ENCODE measurements at regions not wholly inside any gene's neighbourhood (a gene's known extent, or its start where the extent isn't known, plus 50 kb on each side); places are given as distances from the start of the nearest gene placed in this dataset.

GRCh38 chr13:80052286-80052685 is 288.6 kb downstream of the SPRY2 start:
- no peak overlapping the region for H3K27ac ChIP-seq (ENCODE audit: low read depth in 1 of 2, low read length in 2 of 2)
- intact Hi-C loops (cut with DNase I, micrococcal nuclease) = no loop called here
- Mint-ChIP-seq H3K4me3 (no peak overlapping the region), H3K27ac (no peak overlapping the region), H3K4me1 (ENCODE audit: low read depth) (peaks cover 8% of the 10 kb centered on the region), H3K36me3 (ENCODE audit: low read depth) (no peaks in the 10 kb centered on the region), H3K27me3 (no peaks in the 10 kb centered on the region), H3K9me3 (no peaks in the 10 kb centered on the region)
- ChIA-PET CTCF (no interaction called here), POLR2A (no interaction called here)
- no peaks in the 10 kb centered on the region for H3K27me3 ChIP-seq (ENCODE audit: control insufficient read depth in 1 of 2, insufficient read depth in 2 of 2, low read length in 2 of 2)
- H3K4me3 ChIP-seq (ENCODE audit: low read length) = no peak overlapping the region
- no peaks in the 10 kb centered on the region for H3K4me1 ChIP-seq (ENCODE audit: insufficient read depth, low read length)
- DNase-seq = no peak
- ATAC-seq (ENCODE audit: poor library complexity) = no peak
- H3K36me3 ChIP-seq (ENCODE audit: insufficient read depth, low read length) = no peaks in the 10 kb centered on the region
- no peaks in the 10 kb centered on the region for H3K9me3 ChIP-seq (ENCODE audit: control insufficient read depth in 1 of 2, insufficient read depth in 1 of 2, low read length in 2 of 2)
- TF ChIP-seq CTCF (IDR thresholded peaks at IDR 0.05) = no peak

GRCh38 chr13:80050252-80050651 is 290.7 kb downstream of the SPRY2 start:
- H3K27me3 ChIP-seq (ENCODE audit: control insufficient read depth in 1 of 2, insufficient read depth in 2 of 2, low read length in 2 of 2) = no peaks in the 10 kb centered on the region
- ATAC-seq (ENCODE audit: poor library complexity) (no peak), DNase-seq (no peak)
- POLR2A ChIA-PET = no interaction called here
- no peaks in the 10 kb centered on the region for H3K9me3 Mint-ChIP-seq
- no peaks in the 10 kb centered on the region for H3K27me3 Mint-ChIP-seq
- intact Hi-C loops (cut with DNase I, micrococcal nuclease) = no loop called here
- peaks cover 8% of the 10 kb centered on the region for H3K4me1 Mint-ChIP-seq (ENCODE audit: low read depth)
- no peak overlapping the region for H3K4me3 Mint-ChIP-seq
- no peaks in the 10 kb centered on the region for H3K4me1 ChIP-seq (ENCODE audit: insufficient read depth, low read length)
- no peak overlapping the region for H3K4me3 ChIP-seq (ENCODE audit: low read length)
- no peak for TF ChIP-seq CTCF (IDR thresholded peaks at IDR 0.05)
- no peak overlapping the region for H3K27ac Mint-ChIP-seq
- no peaks in the 10 kb centered on the region for H3K36me3 Mint-ChIP-seq (ENCODE audit: low read depth)
- H3K27ac ChIP-seq (ENCODE audit: low read depth in 1 of 2, low read length in 2 of 2) = no peak overlapping the region
- H3K9me3 ChIP-seq (ENCODE audit: control insufficient read depth in 1 of 2, insufficient read depth in 1 of 2, low read length in 2 of 2) = no peaks in the 10 kb centered on the region
- no peaks in the 10 kb centered on the region for H3K36me3 ChIP-seq (ENCODE audit: insufficient read depth, low read length)
- CTCF ChIA-PET = no interaction called here

DNA sequence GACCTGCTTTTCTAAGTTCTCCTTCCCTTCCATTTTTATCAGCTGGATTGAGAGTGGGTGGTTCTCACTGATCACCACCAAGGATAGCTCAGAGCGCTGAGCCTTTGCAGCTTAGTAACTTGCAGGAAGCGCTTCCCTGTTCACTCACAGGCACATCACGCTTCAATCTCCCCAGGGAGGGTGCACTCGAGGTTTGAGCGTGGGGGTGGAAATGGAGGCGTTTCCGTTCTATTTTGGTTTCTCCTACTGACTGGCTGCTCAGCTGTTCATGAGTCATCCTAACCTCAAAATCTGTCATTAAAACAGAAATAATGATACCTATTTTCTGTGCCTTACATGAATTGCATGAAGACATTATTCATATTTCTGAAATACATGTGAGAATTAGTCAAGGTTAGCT is 292.1 kb downstream of the SPRY2 start:
- no peaks in the 10 kb centered on the region for H3K27me3 Mint-ChIP-seq
- Histone ChIP-seq H3K4me3 (ENCODE audit: low read length) (no peak overlapping the region), H3K4me1 (ENCODE audit: insufficient read depth, low read length) (no peaks in the 10 kb centered on the region), H3K27ac (ENCODE audit: low read depth in 1 of 2, low read length in 2 of 2) (no peak overlapping the region), H3K9me3 (ENCODE audit: control insufficient read depth in 1 of 2, insufficient read depth in 1 of 2, low read length in 2 of 2) (no peaks in the 10 kb centered on the region), H3K36me3 (ENCODE audit: insufficient read depth, low read length) (no peaks in the 10 kb centered on the region), H3K27me3 (ENCODE audit: control insufficient read depth in 1 of 2, insufficient read depth in 2 of 2, low read length in 2 of 2) (no peaks in the 10 kb centered on the region)
- ChIA-PET POLR2A (no interaction called here), CTCF (no interaction called here)
- intact Hi-C loops (cut with DNase I, micrococcal nuclease) = no loop called here
- peak; percentile 65 for ATAC-seq (ENCODE audit: poor library complexity)
- H3K4me3 Mint-ChIP-seq = no peak overlapping the region
- H3K27ac Mint-ChIP-seq = no peak overlapping the region
- H3K9me3 Mint-ChIP-seq = no peaks in the 10 kb centered on the region
- no peak for TF ChIP-seq CTCF (IDR thresholded peaks at IDR 0.05)
- peak in 8 of 14 experiments; percentile 1 to 78 (median 29) for DNase-seq
- peaks cover 8% of the 10 kb centered on the region for H3K4me1 Mint-ChIP-seq (ENCODE audit: low read depth)
- H3K36me3 Mint-ChIP-seq (ENCODE audit: low read depth) = no peaks in the 10 kb centered on the region

Data from CD4-positive, alpha-beta T cell (primary cell).